ENCODE measurements at regions not wholly inside any gene's neighbourhood (a gene's known extent, or its start where the extent isn't known, plus 50 kb on each side); places are given as distances from the start of the nearest gene placed in this dataset.
A peak's percentile ranks its signal among the peaks of the same experiment; 100 is the strongest.

DNA sequence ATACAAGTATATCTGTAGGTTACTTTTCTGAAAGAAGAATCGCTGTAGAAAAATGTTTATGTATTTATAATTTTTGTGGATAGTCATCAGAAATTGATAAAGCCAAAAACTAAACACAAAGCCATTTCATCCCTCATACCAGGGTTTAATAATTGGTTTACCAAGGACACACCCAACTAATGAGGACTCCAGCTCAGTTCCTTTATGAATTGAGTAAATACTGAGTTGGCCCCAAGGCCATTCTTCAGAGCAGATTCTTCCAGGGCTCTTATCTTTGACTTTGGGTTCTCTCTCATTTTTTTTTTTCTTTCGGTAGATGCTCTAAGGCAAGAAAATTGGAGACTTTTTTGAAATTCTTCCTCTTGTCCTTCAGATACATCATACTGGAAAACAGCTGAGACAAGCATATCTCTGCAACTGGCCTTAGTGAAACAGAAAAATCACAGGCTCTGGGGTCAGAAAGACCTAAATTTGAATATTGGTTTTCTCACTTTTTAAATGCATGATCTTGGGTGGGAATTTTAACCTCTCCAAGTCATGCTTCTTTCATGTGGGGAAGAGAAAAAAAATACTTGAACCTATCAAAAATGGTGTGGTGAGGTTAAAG lies 401.8 kb downstream of the ARHGEF28 start:
- DNase-seq (ENCODE audit: low spot score) = no peak

DNA sequence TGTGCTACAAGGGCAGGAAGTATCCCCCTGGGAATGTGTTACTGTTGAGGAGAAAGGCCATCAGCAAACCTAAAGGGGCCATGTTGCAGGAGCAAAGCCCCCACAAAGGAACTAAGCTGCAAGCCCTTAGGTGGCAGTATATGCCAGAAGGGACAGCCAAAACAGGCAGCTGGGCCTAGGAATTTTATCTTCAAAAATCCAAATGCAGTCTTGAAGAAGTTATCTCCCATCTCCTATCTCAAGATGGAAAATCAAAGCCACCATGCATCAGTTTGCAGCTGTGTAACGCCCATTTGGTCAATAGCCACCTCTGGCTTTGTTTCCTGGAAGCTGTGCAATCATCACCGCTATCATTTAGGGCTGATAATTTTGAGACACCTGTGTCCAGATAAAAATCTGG lies 400.3 kb downstream of the ARHGEF28 start:
- DNase-seq (ENCODE audit: low spot score) = no peak

DNA sequence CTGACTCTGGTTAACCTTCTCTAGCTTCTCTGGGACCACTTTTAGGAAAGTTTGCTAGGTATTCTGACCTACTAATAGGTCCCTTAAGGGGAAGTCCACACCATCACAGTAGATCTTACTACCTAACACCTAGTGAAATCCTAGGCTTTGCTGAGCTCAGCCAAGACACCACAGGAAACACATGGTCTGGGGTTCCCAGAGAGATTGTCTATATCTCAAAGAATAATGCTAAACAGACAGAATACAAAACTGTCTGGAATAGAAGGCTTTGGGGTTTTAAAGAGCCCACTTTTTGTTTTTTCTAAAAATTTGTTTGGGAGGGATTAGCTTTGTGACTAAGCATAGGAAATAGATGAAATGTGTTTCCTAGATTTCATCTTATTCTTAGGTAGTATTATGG lies 395.1 kb downstream of the ARHGEF28 start:
- no peak for DNase-seq (ENCODE audit: low spot score)

DNA sequence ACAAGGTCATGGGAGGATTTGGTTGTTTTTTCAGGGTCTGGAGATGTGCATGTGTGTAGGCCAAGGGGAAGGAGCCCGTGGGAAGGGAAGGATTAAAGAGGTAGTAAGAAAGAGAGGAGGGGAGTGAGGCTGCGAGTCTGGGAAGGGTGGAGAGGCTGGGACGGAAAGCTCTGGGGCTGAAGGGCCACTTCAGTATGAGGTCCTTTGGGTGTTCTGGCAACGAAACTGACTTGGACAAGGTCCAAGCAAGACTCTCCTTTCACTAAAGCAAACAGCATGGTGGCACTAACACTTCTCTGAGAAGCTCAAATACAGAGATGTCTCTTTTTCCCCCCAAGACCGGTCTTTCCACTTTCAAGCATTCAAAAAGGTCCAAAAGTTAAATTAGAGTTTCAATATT lies 394.5 kb downstream of the ARHGEF28 start:
- DNase-seq (ENCODE audit: low spot score) = no peak

DNA sequence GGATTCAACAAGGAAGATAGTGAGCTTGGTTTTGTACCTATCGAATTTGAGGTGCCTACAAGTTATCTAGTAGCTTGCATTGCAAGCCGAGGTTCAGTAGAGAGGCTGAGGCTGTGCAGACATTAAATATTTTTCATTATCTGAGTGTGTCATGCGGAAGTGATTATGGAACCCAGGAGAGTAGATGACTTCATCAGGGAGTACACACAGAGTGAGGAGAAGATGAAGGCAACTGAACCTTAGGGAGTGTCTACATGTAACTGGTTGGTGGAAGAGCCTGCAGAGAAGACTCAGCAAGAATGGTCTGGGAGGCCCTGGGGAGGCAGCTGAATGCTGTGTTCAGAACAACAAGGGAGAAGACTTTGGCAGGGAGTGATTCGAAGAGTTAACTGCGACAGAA lies 393.9 kb downstream of the ARHGEF28 start:
- DNase-seq (ENCODE audit: low spot score) = no peak

DNA sequence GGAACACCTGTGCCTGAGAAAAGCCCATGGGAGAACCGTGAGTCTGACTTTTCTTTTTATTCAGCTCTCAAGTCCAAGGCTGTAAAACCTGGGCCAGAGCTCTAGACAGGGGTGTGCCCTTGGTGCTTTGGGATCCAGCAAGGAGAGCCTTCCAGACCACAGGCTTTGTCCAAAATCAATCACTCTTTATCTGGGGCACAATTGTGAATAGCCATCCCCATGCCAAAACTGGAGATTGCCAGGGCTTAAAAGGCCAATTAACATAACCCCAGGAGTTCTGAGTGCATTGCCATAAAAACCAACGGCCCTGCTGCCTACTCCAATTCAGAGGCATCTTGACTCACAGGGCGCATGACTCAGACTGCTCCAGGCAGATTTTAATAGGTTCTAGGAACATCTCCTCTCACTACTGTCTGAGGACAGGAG lies 391.8 kb downstream of the ARHGEF28 start:
- no peak for DNase-seq (ENCODE audit: low spot score)

DNA sequence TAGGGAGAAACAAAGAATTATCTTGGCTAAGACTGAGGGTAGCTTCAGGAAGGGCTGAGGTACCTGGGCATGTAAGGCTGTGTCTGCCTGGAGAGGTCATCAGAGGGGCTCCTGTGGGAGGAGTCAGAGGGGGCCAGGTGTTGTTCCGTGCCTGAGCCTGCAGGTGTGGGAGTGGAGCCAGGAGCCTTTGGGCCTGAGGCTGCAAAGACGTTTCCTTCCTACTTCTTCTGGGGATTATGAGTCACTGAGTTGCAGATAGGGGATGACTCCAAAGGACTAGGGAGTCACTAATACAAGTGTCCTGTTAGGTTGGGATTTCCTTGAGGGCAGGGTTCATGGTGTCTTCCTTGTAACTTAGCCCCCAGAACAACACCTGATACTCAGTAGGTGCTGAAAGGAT lies 391.1 kb downstream of the ARHGEF28 start:
- DNase-seq (ENCODE audit: low spot score) = no peak

DNA sequence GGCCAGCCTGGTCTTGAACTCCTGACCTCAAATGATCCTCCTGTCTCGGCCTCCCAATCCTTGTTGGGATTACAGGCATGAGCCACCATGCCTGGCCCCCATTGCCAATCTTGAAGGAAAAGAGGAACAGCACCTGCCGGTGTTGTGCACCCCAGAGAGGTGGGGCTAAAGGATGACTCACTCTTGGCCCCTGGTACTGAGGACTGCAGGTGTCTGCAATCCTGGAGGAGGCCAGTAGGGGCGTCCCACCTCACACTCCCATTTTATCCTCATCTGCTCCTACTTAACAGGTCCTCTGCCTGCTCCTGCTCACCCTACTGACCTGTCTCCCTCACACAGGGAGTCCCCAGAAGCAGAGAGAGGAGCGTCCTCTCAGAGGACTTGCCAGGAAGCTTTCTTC lies 390.4 kb downstream of the ARHGEF28 start:
- DNase-seq (ENCODE audit: low spot score) = peak; percentile 12

DNA sequence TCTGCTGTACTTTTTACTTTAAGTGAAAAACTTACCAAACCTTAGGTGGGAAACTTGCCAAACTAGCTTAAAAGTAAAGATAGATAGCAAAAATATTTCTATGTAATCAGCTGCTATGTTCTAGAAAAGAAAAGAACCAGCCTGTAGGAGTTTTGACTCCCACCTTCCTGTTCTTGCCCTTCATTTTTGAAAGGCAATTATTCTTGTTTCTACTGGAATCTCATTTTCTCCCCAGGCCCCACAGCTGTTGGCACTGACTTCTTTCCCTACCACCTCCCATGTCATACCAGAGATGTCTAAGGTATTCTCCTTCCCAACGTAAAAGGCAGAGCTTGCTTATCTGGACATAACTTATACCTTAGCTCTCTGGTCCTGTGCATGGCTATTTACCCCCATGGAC lies 389.7 kb downstream of the ARHGEF28 start:
- no peak for DNase-seq (ENCODE audit: low spot score)

DNA sequence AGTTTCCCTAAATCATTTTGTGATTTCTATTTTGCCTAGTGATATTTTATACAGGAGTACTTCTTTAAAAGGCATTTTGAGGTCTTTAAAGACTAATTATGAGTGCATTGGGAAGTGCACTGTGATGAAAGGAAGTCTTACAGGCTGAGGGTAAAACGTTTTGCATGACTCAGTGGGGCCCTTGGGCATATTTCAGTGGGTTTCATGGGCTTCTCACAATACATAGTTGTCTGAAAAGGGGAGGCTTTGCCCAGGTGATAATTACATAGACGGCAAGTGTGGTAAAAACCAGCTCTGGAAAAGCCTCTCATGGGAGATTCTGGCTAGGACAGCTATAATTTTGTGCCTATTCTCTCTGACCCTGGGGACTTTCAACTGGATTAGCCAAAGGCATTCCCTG lies 387.2 kb downstream of the ARHGEF28 start:
- DNase-seq (ENCODE audit: low spot score) = no peak

DNA sequence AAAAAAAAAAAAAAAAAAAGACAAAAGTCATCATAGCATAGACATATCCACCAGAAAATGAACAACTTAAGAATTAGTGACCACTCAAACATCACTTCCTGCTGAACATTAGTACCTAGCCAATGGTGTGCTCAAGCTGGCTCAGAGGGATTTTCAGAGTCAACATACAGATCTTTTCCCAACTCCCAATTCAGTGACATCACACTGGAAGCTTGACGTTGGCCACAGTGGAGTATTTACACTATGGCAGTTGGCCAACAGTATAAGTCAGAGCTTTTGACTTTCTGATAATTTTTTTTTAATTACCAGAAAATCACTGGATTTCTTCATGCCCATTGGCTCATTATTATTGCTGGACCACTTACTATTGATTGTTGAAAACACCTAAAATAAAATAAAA lies 383.5 kb downstream of the ARHGEF28 start:
- no peak for DNase-seq (ENCODE audit: low spot score)

DNA sequence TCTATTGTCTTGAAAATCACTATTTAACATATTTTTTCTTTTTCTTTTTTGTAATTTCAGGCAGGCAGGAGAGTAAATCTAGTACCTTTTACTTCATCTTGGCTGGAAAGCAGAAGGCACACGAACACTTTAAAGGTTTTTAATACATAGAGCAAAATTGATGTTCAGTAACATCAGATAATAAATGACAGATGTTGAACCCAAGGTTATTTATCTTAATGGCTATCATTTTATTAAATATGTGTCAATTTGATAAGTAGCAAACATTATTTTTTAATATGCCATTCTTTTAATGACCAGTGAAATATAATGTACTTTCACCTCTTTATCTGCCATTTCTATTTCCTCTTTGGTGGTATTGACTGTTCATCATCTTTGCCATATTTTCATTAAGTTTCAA lies 381.2 kb downstream of the ARHGEF28 start:
- DNase-seq (ENCODE audit: low spot score) = no peak

DNA sequence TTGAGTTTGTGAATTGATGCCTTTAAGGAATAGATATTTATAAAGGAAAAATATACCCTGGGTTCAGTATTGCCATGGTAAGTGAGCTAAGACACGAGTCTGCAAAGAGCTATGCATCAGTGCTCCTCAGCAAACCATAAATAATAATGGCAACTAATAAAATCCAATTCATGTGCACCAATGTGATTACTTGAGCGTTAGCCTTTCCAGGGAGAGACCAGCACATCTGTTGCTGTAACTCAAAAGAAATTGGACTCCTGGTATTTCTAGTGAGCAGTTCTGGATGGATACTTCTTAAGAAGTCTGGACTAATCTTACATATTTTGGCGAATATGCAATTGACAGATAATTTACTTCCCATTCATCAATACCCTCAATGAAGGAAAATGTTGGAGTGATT lies 373.3 kb downstream of the ARHGEF28 start:
- DNase-seq (ENCODE audit: low spot score) = no peak

DNA sequence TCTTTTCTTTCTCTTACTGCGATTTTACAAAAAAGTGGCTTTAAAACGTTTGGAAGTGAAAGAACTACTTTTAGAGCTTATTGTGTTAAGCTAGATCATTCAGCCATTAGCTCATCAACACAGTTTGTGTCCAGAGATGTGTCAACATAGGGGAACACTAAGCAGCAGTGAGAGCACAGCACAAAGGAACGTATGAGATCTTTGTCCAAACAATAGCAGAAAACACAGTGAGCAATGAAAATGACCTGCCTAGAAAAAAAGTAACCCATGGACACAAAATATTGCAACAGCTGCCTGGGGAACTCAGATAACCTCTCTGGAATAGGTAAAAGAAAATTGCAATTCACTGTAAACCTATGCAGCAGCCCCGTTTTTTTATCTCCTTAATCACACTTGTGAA lies 372.5 kb downstream of the ARHGEF28 start:
- no peak for DNase-seq (ENCODE audit: low spot score)

DNA sequence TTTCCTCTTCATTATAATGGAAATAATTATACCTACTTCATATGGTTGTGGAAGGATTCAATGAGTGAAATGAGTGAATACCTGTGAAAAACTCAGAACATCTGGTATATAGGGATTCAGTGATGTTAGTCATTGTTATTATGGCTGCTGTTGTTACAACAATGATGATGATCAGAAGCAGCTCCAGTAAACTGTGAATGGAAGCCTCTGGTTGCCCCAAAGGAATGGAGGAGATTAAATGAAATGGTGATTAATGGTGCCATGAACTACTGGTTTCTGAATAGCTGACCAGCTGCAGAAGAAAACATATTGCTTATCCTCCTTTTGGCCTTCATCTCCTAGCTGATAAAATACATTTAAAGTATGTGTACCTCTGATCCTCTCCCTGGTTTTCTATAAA lies 372.0 kb downstream of the ARHGEF28 start:
- DNase-seq (ENCODE audit: low spot score) = no peak

DNA sequence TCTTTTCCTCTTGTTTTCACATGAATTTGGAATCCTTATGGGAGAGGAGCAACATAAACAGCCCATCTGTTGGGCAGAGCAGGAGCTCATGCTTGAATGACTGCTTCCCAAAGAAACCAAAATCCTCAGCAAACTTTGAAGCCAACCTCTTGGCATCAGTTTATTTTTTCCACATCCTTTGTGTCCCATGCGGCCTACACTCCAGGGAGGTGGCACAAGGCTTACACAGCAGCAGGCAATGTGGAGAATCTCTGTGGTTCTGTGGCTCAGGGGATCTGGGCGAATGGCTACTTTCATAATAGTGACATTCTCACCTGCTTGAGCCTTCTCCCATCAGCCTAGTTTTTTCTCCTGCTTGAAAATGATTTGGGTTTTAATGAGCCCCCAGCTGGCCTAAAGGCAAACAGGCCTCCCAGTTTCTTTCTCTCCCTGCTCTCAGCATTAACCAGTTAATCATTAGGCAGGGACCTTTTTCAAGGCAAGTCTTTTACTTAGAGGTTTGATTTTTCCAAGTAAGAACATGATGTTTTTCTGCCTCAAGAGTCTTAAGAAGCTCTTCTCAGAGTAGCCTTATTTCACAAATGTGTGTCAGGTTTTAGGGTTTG lies 370.3 kb downstream of the ARHGEF28 start:
- no peak for DNase-seq (ENCODE audit: low spot score)

DNA sequence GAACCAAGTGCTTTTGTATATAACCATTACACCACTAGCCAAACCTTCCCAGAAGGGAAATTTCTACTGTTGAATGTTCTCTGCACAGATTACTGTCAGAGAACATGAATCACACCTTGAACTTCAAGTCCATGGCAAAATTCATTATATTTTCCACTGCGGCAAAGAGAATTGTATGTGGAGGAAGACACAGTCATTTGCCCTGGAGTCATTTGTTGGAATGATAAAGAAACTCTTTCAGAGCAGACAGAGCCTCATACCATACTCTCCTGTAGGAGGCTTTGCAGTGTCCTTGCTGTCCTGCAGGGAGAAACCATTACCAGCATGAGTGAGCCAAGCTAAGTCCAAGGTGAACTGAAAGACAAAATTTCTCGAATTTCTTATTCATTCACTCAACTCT lies 369.0 kb downstream of the ARHGEF28 start:
- DNase-seq (ENCODE audit: low spot score) = no peak

Measured in HuH-7.5 (cell line).